ENCODE measurements at regions not wholly inside any gene's neighbourhood (a gene's known extent, or its start where the extent isn't known, plus 50 kb on each side); places are given as distances from the start of the nearest gene placed in this dataset.

DNA sequence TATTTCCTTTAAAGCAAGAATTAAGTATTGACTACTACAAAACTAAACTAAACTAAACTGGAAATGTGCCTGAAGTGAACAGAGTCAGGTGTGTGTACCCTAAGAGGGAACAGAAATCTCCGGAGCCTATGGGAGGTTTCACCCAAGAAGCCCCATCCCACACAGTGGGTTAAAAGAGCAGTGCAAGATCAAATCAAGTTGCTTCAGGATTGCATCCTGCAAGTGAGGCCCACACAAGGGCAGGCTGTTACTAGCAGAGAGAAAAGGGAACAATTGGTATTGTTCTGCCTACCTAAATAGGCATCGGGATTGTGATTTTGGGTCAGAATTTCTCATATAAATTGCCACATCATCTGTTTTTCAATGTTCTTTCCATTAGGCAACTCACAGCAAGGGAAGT lies 113.3 kb upstream of the CDC14C start:
- TF ChIP-seq, protein P1, sequence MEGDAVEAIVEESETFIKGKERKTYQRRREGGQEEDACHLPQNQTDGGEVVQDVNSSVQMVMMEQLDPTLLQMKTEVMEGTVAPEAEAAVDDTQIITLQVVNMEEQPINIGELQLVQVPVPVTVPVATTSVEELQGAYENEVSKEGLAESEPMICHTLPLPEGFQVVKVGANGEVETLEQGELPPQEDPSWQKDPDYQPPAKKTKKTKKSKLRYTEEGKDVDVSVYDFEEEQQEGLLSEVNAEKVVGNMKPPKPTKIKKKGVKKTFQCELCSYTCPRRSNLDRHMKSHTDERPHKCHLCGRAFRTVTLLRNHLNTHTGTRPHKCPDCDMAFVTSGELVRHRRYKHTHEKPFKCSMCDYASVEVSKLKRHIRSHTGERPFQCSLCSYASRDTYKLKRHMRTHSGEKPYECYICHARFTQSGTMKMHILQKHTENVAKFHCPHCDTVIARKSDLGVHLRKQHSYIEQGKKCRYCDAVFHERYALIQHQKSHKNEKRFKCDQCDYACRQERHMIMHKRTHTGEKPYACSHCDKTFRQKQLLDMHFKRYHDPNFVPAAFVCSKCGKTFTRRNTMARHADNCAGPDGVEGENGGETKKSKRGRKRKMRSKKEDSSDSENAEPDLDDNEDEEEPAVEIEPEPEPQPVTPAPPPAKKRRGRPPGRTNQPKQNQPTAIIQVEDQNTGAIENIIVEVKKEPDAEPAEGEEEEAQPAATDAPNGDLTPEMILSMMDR (IDR thresholded peaks at IDR 0.05), result no peak
- TF ChIP-seq POLR2A (IDR thresholded peaks at IDR 0.05), result no peak

All from thyroid gland (tissue), 4 donors.